ENCODE measurements at regions not wholly inside any gene's neighbourhood (a gene's known extent, or its start where the extent isn't known, plus 50 kb on each side); places are given as distances from the start of the nearest gene placed in this dataset.

- DNase-seq = no peak
Measured at GRCh38 chr10:131560166-131560565, 248.6 kb upstream of the TCERG1L start.

- no peak for DNase-seq
Measured at GRCh38 chr10:131560706-131561355, 249.3 kb upstream of the TCERG1L start.

DNA sequence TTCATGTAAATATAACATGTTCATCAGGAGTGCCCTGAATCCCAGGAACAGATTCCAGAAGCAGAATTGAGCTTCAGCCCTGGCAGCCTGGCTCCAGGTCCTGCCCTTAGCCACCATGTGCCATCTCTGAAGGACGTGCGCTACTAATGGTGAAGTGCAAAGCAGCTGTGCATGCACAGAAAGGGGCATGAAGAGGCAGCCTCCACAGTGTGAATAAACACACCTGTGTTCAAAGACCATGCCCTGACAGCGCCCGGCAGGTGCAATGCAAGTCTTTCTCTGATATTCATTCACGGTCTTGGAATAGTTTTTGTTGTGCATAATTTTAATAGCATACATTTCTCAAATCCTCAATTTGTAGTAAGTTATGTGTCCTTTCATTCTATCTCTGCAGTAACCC is 250.4 kb upstream of the TCERG1L start:
- no peak for DNase-seq

GRCh38 chr10:131563411-131563810 is 251.9 kb upstream of the TCERG1L start:
- DNase-seq = no peak

- no peak for DNase-seq
Measured at GRCh38 chr10:131567279-131568162, 256.0 kb upstream of the TCERG1L start.

DNA sequence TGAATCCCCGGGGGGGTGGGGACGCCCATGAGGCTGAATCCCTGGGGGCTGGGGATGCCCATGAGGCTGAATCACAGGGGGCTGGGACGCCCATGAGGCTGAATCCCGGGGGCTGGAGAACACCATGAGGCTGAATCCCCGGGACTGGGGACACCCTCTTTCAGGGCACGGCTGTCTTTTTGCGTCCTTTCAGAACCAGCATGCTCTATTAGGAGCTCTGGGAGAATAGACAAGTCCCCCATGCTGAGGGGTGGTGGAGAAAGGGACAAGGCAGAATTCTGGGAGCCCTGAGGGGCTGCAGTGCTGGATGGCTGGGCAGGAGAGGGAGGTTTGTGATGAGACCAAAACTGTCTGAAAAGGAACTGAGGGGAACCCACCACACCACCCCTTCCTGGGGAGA is 257.3 kb upstream of the TCERG1L start:
- no peak for DNase-seq

- no peak for DNase-seq
Measured at GRCh38 chr10:131569851-131570715, 258.6 kb upstream of the TCERG1L start.

GRCh38 chr10:131570716-131571307 is 259.3 kb upstream of the TCERG1L start:
- no peak for DNase-seq

DNA sequence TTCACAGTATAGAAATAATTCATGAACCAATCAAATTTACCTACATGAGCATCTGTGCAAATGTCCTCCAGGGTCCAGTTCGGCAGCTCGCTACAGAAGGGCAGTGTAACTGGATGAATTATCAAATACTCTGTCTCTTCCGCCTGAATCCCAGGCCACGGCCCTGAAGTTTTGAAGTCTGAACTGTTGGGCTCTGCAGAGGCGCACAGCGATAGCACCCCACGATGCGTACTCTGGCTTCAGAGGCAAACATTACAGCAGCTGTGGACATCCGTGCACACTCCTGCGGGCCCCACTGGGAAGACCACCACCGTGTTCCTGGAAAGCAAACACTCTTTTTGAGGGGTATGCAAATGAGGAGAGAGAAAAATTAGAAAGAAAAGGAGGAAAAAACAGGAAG is 259.8 kb upstream of the TCERG1L start:
- no peak for DNase-seq

GRCh38 chr10:131571865-131572264 is 260.3 kb upstream of the TCERG1L start:
- DNase-seq = no peak

DNA sequence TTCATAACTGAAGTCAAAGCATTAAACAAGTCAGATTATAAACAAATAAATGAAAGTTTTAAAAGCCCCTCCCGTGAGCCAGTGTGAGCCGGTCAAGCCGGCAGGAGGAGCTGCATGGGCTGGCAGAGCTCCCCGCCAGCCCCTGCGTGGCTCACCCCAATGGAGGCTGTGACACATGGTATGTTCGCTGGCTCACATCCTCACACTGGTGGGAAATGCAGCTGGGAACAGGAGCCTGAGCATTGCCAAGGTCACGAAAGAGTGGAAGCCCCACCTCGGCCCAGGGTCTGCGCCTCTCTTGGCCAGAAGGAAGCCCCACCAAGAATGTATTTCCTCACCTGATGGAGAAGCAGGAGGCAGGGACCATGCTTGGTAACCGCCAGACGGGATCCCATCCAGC is 261.7 kb upstream of the TCERG1L start:
- DNase-seq = no peak

- no peak for DNase-seq
Measured at GRCh38 chr10:131573707-131574106, 262.2 kb upstream of the TCERG1L start.

- DNase-seq = no peak
Measured at GRCh38 chr10:131574363-131574706, 262.8 kb upstream of the TCERG1L start.

DNA sequence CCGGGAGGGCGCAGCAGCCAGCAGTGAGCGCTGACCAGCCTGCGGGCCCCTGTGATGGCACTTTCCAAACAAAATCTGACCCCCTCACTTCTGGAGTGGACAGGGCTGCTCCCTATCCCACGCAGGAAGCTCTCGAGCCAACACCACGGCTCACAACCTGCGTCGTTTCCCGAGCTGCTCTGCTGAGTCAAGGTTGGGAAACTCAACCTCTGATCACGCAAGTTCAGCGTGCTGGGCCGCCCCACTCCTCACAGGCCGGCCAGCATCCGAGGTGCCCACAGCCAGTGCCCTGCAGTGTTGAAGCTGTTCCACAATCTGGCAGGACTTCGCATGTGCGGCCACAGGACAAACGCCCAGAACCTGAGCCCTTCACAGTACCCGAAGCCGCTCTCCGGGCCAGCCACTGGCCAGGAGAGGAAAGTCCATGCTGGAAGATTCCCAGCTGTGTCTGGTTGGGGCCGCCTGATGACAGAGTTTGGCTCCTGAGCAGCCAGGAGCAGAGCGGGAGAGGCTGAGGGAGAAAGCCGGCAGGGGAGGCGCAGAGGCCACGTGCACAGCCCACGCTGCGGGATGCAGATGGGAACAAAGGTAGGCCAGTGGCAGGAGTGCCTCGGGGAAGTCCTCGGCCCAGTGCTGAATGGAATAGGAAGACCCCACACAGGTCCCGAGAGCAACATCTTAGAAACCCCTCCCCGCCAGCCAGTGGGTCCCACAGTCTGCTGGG is 263.3 kb upstream of the TCERG1L start:
- no peak for DNase-seq

- DNase-seq = no peak
Measured at GRCh38 chr10:131575877-131576276, 264.4 kb upstream of the TCERG1L start.

DNA sequence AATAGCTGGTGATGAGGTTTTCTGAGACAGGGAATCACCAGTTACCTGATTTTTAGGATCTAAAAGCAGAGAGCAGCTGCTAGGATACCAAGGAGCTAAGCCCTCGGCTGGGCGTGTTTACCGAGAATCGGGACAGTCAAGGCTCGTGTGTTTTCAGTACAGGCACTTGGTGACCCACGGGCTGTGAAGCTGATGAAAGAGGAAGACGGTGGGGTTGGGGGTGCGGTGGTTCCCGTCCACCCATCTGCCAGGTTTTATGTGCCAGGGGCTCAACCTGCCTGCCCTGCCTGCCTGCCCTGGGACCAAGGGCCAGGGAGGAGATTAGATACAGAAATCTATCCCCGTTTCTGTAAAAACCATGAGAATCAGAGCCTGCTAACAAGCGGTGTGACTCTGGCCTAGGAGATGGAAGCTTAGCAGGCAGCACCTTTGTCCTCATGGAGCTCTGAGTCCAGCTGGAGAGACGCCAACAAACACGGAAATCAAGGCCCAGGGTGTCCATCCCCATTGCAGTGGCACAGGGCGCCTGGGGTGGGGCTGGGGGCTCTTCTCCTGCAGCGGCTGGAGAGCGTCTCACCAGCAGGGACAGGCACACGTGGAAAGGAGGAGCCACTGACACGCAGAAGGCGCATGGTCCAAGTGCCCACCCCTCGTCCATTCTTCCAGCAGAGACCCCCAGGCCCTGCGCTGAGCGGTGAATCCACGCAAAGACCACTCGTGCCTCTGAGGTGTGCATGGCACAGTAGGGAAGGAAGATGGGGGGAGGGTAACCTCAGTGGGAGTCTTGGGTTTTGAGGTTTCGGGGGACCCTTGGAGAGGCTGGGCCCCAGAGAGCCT is 265.0 kb upstream of the TCERG1L start:
- DNase-seq = no peak

- no peak for DNase-seq
Measured at GRCh38 chr10:131577178-131577555, 265.6 kb upstream of the TCERG1L start.

DNA sequence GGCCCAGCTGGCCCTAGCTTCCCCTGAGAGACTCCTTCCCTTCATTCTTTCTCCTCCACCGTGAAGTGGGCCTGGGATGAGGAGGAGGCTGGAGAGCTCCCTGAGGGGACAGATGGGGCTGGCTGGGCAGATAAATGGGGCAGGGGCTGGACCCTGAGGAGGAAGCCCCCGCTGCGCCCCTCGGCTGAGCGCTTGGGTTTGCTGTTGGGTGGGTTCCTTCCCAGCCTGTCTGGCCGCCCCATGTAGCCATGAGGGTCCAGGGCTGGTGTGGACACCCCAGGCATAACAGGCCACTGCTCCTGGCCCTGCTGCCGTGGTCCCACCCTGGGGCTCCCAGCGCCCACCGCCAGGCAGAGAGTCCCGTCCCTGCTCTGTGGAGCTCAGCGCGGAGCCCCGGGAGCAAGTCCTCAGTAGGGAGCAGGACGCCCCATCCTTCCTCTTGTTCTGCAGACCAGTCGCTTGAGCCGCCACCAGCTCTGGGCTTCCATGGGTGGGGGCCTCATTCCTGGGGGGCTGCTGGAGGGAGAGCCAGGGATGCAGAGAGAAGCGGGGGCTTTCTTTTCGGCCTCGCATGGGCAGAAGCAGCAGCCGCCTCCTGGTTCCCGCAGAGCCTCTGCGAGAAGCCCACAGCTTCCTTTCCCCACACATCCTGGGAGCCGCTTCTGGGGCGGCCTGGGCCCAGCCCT is 266.4 kb upstream of the TCERG1L start:
- DNase-seq = no peak

DNA sequence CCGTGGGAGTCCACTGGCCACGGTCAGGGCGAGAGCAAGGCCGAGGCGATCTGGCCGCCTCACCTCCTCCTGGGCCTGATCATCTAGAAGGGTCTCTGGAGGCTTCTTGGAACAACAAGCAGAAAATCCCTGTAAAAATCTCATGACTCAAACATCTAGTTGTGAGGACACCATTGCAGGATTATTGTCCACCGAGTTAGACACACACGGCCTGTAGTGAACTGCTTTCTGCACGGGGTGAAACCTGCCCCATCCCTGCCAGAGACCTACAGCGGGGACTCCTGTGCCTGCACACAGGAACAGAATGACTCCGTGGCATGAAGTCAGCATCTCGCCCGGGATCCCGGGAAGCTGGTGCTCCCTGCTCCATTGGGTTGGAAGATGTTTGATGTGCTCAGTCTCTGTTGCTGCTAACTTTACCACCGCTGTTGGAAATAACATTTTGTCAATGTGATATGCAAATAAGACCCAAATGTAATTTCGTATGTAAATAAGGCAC is 267.0 kb upstream of the TCERG1L start:
- DNase-seq = no peak
